ENCODE measurements at regions not wholly inside any gene's neighbourhood (a gene's known extent, or its start where the extent isn't known, plus 50 kb on each side); places are given as distances from the start of the nearest gene placed in this dataset.

DNA sequence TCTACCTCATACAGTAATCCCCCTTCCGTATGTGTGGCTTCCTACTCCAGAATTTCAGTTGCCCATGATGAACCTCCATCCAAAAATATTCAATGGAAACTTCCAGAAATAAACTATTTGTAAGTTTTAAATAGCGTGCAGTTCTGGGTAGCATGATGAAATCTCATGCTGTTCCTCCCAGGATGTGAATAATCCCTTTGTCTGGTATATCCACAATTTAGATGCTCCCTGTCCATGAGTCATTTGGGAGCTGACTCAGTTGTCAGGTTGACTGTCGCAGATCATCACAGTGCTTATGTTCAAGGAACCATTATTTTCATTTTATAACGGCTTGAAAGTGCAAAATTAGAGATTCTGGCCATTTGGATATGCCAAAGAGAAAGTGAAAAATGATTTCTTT is 290.1 kb upstream of the CDH9 start:
- Histone ChIP-seq H3K27me3 (no peaks in the 10 kb centered on the region), H3K36me3 (no peaks in the 10 kb centered on the region), H3K4me1 (ENCODE audit: insufficient read depth) (no peaks in the 10 kb centered on the region), H3K4me3 (no peak overlapping the region), H3K9me3 (no peaks in the 10 kb centered on the region), H3K27ac (no peak overlapping the region)
- WGBS, 3 donors, result 81 to 90% (median 85%) methylated on average over 4 of the region's 4 CpGs
- intact Hi-C loops (cut with DNase I), result no loop called here
- TF ChIP-seq EP300 (IDR thresholded peaks at IDR 0.05) (no peak), POLR2A (IDR thresholded peaks at IDR 0.05) (no peak)
- TF ChIP-seq, protein P1, sequence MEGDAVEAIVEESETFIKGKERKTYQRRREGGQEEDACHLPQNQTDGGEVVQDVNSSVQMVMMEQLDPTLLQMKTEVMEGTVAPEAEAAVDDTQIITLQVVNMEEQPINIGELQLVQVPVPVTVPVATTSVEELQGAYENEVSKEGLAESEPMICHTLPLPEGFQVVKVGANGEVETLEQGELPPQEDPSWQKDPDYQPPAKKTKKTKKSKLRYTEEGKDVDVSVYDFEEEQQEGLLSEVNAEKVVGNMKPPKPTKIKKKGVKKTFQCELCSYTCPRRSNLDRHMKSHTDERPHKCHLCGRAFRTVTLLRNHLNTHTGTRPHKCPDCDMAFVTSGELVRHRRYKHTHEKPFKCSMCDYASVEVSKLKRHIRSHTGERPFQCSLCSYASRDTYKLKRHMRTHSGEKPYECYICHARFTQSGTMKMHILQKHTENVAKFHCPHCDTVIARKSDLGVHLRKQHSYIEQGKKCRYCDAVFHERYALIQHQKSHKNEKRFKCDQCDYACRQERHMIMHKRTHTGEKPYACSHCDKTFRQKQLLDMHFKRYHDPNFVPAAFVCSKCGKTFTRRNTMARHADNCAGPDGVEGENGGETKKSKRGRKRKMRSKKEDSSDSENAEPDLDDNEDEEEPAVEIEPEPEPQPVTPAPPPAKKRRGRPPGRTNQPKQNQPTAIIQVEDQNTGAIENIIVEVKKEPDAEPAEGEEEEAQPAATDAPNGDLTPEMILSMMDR (IDR thresholded peaks at IDR 0.05), result no peak
- DNase-seq, result no peak

DNA sequence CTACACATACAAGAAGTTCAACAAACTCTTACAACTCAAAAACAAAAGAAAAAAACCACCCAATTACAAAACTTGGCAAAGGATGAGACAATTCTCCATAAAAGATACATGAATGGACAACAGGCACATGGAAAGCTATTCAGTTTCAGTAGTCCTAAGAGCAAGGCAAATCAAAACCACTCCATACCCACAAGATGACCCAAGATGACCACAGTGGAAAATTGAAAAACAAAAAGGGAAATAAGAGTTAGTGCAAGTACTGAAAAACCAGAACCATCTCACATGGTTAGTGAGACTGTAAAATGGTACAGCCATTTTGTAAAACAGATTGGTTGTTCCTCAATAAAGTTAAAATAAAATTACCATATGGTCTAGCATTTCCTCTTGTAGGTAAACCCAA is 287.1 kb upstream of the CDH9 start:
- no peaks in the 10 kb centered on the region for H3K27me3 ChIP-seq

DNA sequence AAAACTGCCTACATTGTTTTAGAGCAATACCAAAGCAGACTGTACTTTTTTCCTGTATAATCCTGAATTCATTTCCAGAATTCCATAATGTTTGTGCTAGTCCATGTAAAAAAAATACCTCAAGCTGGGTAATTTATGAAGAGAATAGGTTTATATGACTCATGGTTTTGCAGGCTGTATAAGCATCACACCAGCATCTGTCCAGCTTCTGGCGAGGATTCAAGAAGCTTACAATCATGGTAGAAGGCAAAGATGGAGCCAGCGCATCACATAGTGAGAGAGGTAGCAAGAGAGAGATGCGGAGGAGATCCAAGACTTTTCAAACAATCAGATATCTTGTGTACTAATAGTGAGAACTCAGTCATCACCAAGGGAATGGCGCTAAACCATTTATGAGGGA is 280.3 kb upstream of the CDH9 start:
- intact Hi-C loops (cut with DNase I), result no loop called here
- WGBS, 3 donors, result 89 to 93% (median 89%) methylated on average over 4 of the region's 4 CpGs
- TF ChIP-seq POLR2A (IDR thresholded peaks at IDR 0.05) (no peak), EP300 (IDR thresholded peaks at IDR 0.05) (no peak)
- TF ChIP-seq, protein P1 (IDR thresholded peaks at IDR 0.05), result no peak
- Histone ChIP-seq H3K27ac (no peak overlapping the region), H3K4me3 (no peak overlapping the region), H3K27me3 (no peaks in the 10 kb centered on the region), H3K36me3 (no peaks in the 10 kb centered on the region), H3K9me3 (no peaks in the 10 kb centered on the region), H3K4me1 (ENCODE audit: insufficient read depth) (no peaks in the 10 kb centered on the region)
- no peak for DNase-seq

More for the DNA sequence above, 287.1 kb upstream of the CDH9 start:
- H3K36me3 ChIP-seq, result no peaks in the 10 kb centered on the region
- no peaks in the 10 kb centered on the region for H3K9me3 ChIP-seq
- DNase-seq, result no peak
- TF ChIP-seq POLR2A (IDR thresholded peaks at IDR 0.05), result no peak
- H3K4me3 ChIP-seq, result no peak overlapping the region
- intact Hi-C loops (cut with DNase I), result no loop called here
- H3K4me1 ChIP-seq (ENCODE audit: insufficient read depth), result no peaks in the 10 kb centered on the region
- H3K27ac ChIP-seq, result no peak overlapping the region

DNA sequence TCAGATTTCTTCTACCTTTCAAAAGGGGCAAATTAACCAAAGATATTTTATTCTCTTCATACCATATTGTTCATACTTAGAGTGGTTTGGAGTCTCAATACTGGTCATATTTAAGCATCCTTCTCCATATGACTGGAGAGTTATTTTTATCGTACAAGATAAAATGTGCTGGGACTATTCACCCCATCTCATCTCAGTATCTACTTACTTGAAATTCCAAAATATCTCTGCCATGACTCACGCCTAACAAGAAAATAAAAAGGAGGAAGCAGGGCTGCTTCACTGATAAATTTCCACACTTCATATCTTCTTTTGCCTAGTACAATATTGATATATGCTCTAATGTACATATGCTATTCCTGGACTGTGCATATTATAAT is 277.9 kb upstream of the CDH9 start:
- intact Hi-C loops (cut with DNase I), result no loop called here
- WGBS, 3 donors, result 57 to 64% (median 60%) methylated on average over 2 of the region's 2 CpGs

More for the DNA sequence above, 277.9 kb upstream of the CDH9 start:
- Histone ChIP-seq H3K36me3 (no peaks in the 10 kb centered on the region), H3K9me3 (no peaks in the 10 kb centered on the region), H3K27me3 (no peaks in the 10 kb centered on the region), H3K27ac (no peak overlapping the region), H3K4me3 (no peak overlapping the region), H3K4me1 (ENCODE audit: insufficient read depth) (no peaks in the 10 kb centered on the region)
- DNase-seq, result no peak
- TF ChIP-seq EP300 (IDR thresholded peaks at IDR 0.05), result no peak
- TF ChIP-seq, protein P1 (IDR thresholded peaks at IDR 0.05), result no peak
- no peak for TF ChIP-seq POLR2A (IDR thresholded peaks at IDR 0.05)

Data from ovary (tissue), 7 donors.